ENCODE measurements at regions not wholly inside any gene's neighbourhood (a gene's known extent, or its start where the extent isn't known, plus 50 kb on each side); places are given as distances from the start of the nearest gene placed in this dataset.

- peak; percentile 0 for DNase-seq
These were observed 50.8 kb downstream of the PPIAL4E start for GRCh38 chr1:144322598-144322997.

All from CD4-positive, alpha-beta T cell treated with Interleukin-12 subunit alpha and Interleukin-12 subunit beta, for 1 hour (primary cell).